Cardiac muscle cell (in vitro differentiated cells and primary cell): ENCODE measurements at regions not wholly inside any gene's neighbourhood (a gene's known extent, or its start where the extent isn't known, plus 50 kb on each side); places are given as distances from the start of the nearest gene placed in this dataset.

Experiments
- DNase-seq, 2 donors: peaks; one replicate each; pipeline versions ENCODE4 v3.0.0 to v3.0.0-alpha.2; 2010 to 2017; ENCODE audit warnings: low read depth in 1 of 2, low spot score in 1 of 2
- H3K27ac ChIP-seq: fragments of 200-600 bp; sonication (generic); 2 replicates; pipeline ENCODE4 v1.5.1; 2016
- H3K27me3 ChIP-seq: fragments of 200-600 bp; sonication (generic); 2 replicates; pipeline ENCODE4 v1.6.0; 2016; ENCODE audit warnings: control low read depth
- H3K36me3 ChIP-seq: fragments of 200-600 bp; sonication (generic); 2 replicates; pipeline ENCODE4 v1.5.1; 2016; ENCODE audit warnings: control low read depth
- H3K4me1 ChIP-seq: fragments of 200-600 bp; sonication (generic); 2 replicates; pipeline ENCODE4 v1.8.1; 2017; ENCODE audit warnings: low read depth, mild to moderate bottlenecking, mixed run types
- H3K4me3 ChIP-seq: fragments of 200-600 bp; sonication (generic); 2 replicates; pipeline ENCODE4 v1.5.1; 2016; ENCODE audit warnings: mild to moderate bottlenecking
- H3K9me3 ChIP-seq: fragments of 200-600 bp; sonication (generic); 2 replicates; pipeline ENCODE4 v1.5.1; 2017; ENCODE audit warnings: low read depth, mild to moderate bottlenecking, control low read depth
- CTCF ChIP-seq: IDR thresholded peaks from 2 replicates; pipeline ENCODE4 v1.5.1; 2012; ENCODE audit warnings: low read depth, mild to moderate bottlenecking, low read length

GRCh38 chr17:74012465-74012864, 191.0 kb upstream of the RPL38 start:
- H3K9me3 ChIP-seq: no peaks in the 10 kb centered on the region
- H3K4me3 ChIP-seq: no peak overlapping the region
- H3K27ac ChIP-seq: no peak overlapping the region
- H3K27me3 ChIP-seq: no peaks in the 10 kb centered on the region
- DNase-seq: no peak
- H3K36me3 ChIP-seq: no peaks in the 10 kb centered on the region
- no peaks in the 10 kb centered on the region for H3K4me1 ChIP-seq
- TF ChIP-seq CTCF: no peak

- TF ChIP-seq CTCF: no peak
- no peaks in the 10 kb centered on the region for H3K27me3 ChIP-seq
- no peaks in the 10 kb centered on the region for H3K36me3 ChIP-seq
- no peak overlapping the region for H3K4me3 ChIP-seq
- no peaks in the 10 kb centered on the region for H3K4me1 ChIP-seq
- no peaks in the 10 kb centered on the region for H3K9me3 ChIP-seq
- DNase-seq: no peak
- no peak overlapping the region for H3K27ac ChIP-seq
Observed at GRCh38 chr17:74015316-74015715, 188.2 kb upstream of the RPL38 start.

- Histone ChIP-seq H3K36me3 (no peaks in the 10 kb centered on the region), H3K9me3 (no peaks in the 10 kb centered on the region), H3K27me3 (no peaks in the 10 kb centered on the region), H3K27ac (no peak overlapping the region), H3K4me3 (no peak overlapping the region), H3K4me1 (no peaks in the 10 kb centered on the region)
- DNase-seq: no peak
- TF ChIP-seq CTCF: no peak
Observed at GRCh38 chr17:74015990-74016389, 187.5 kb upstream of the RPL38 start.

GRCh38 chr17:74016461-74016860, 187.0 kb upstream of the RPL38 start:
- Histone ChIP-seq H3K27me3 (no peaks in the 10 kb centered on the region), H3K4me1 (no peaks in the 10 kb centered on the region), H3K36me3 (no peaks in the 10 kb centered on the region), H3K9me3 (no peaks in the 10 kb centered on the region), H3K4me3 (no peak overlapping the region), H3K27ac (no peak overlapping the region)
- DNase-seq: no peak
- no peak for TF ChIP-seq CTCF

- DNase-seq: no peak
- Histone ChIP-seq H3K4me1 (no peaks in the 10 kb centered on the region), H3K36me3 (no peaks in the 10 kb centered on the region), H3K9me3 (no peaks in the 10 kb centered on the region), H3K27ac (no peak overlapping the region), H3K4me3 (no peak overlapping the region), H3K27me3 (no peaks in the 10 kb centered on the region)
- no peak for TF ChIP-seq CTCF
Observed at GRCh38 chr17:74017466-74017865, 186.0 kb upstream of the RPL38 start.

- DNase-seq: no peak
- H3K36me3 ChIP-seq: no peaks in the 10 kb centered on the region
Observed at GRCh38 chr17:74018115-74018514, 185.4 kb upstream of the RPL38 start.

More at GRCh38 chr17:74018115-74018514, 185.4 kb upstream of the RPL38 start:
- Histone ChIP-seq H3K27ac (no peak overlapping the region), H3K27me3 (no peaks in the 10 kb centered on the region), H3K4me3 (no peak overlapping the region), H3K4me1 (no peaks in the 10 kb centered on the region), H3K9me3 (no peaks in the 10 kb centered on the region)
- TF ChIP-seq CTCF: no peak
